CD4-positive, alpha-beta T cell treated with Interleukin-6 at 100 ng/mL for 8 hours (primary cell): ENCODE measurements at regions not wholly inside any gene's neighbourhood (a gene's known extent, or its start where the extent isn't known, plus 50 kb on each side); places are given as distances from the start of the nearest gene placed in this dataset.
A peak's percentile ranks its signal among the peaks of the same experiment; 100 is the strongest.
"Not testable (repeated sequence)": the region's sequence is repeated elsewhere in the genome, so short reads cannot be mapped to it uniquely, and the experiment has no call there.

Experiments
- DNase-seq: peaks from one replicate; pipeline ENCODE4 v3.0.0-alpha.2; 2020; ENCODE audit warnings: mixed read lengths, low spot score

GRCh38 chr1:273772-274171, 177.7 kb downstream of the OR4F29 start:
- DNase-seq, result not testable (repeated sequence)

GRCh38 chr1:267815-268214, 183.7 kb downstream of the OR4F29 start:
- peak; percentile 13 for DNase-seq
